SK-N-SH treated with all-trans-retinoic acid at 6 μM for 48 hours (cell line): ENCODE measurements at regions not wholly inside any gene's neighbourhood (a gene's known extent, or its start where the extent isn't known, plus 50 kb on each side); places are given as distances from the start of the nearest gene placed in this dataset.

ENCODE experiments used
- TCF4 ChIP-seq: fragments of 250-450 bp; sonication (Bioruptor Pico); IDR thresholded peaks from 2 replicates; pipeline ENCODE4 v1.8.0; 2021; ENCODE audit warnings: mild to moderate bottlenecking, moderate library complexity, borderline replicate concordance
- ZFP3 ChIP-seq: fragments of 250-450 bp; sonication (Bioruptor Pico); IDR thresholded peaks from 2 replicates; pipeline ENCODE4 v1.5.0; 2020; ENCODE audit warnings: mild to moderate bottlenecking, moderate library complexity
- TF ChIP-seq, protein P1 (sequence below): fragments of 250-450 bp; sonication (Bioruptor Pico); IDR thresholded peaks from 2 replicates; pipeline ENCODE4 v1.8.0; 2020; ENCODE audit warnings: mild to moderate bottlenecking, moderate library complexity, borderline replicate concordance

DNA sequence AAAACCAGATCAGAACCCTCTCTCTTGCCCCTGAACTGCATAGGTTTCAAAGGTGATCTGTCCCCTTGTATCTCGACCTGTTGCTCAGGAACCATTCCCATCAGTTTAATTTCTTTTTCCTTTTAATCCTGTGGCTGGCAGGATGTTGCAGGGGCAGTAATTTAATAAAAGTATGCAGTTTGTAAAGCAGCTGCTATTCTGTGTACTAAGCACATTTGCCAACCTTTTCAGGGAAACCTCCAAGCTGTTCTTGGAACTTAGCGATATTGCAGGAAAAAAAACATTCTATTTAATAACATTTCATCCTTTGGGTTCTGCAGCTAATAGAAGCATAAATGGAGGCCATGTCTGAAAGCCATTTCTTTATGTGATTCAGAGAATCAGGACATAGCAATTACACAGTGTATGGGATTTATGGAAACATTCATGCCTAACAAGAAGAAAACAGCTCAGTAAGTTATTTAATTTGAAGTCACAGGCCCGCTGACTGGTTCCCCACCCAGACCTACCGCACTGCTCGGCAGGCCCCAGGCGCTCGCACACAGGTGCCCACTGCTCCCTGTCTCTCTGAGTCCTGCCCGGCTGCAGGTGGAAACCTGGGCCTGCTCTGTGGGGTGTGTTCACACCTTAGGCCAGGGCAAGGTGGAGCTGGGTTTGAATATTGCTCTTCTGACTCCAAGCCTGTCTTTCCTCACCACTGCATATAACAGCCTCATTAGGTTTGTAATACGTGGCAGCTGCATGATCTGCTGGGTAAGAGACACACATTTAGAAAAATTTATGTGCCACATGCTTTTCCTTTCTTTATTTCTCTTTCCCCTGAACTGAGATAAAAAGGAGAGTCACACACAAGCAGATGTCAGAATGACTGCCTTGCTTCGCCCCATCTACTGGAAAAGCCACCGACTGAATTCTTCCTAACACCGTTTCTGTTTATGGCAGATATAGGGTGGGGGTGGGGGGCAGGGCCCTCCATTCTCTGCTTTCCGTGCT lies 119.7 kb downstream of the SLC25A47 start:
- TF ChIP-seq TCF4 (CRISPR knock-in tag) (0 out of 2 replicates have a peak, but pooled peaks have one; percentile 29), ZFP3 (CRISPR knock-in tag) (no peak)
- TF ChIP-seq, protein P1, sequence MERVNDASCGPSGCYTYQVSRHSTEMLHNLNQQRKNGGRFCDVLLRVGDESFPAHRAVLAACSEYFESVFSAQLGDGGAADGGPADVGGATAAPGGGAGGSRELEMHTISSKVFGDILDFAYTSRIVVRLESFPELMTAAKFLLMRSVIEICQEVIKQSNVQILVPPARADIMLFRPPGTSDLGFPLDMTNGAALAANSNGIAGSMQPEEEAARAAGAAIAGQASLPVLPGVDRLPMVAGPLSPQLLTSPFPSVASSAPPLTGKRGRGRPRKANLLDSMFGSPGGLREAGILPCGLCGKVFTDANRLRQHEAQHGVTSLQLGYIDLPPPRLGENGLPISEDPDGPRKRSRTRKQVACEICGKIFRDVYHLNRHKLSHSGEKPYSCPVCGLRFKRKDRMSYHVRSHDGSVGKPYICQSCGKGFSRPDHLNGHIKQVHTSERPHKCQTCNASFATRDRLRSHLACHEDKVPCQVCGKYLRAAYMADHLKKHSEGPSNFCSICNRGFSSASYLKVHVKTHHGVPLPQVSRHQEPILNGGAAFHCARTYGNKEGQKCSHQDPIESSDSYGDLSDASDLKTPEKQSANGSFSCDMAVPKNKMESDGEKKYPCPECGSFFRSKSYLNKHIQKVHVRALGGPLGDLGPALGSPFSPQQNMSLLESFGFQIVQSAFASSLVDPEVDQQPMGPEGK (CRISPR knock-in tag) = no peak
